ENCODE measurements at regions not wholly inside any gene's neighbourhood (a gene's known extent, or its start where the extent isn't known, plus 50 kb on each side); places are given as distances from the start of the nearest gene placed in this dataset.

GRCh38 chr3:162863579-162863978 is 1367.0 kb downstream of the OTOL1 start:
- no peak for TF ChIP-seq CTCF (IDR thresholded peaks at IDR 0.05; ENCODE audit: low read depth, low read length)
- TF ChIP-seq EZH2phosphoT487 (IDR thresholded peaks at IDR 0.05; ENCODE audit: low read depth), result no peak

Data from OCI-LY3 (cell line).